ENCODE measurements at regions not wholly inside any gene's neighbourhood (a gene's known extent, or its start where the extent isn't known, plus 50 kb on each side); places are given as distances from the start of the nearest gene placed in this dataset.

GRCh38 chr2:161488131-161488699 lies 72.1 kb downstream of the TBR1 start:
- TF ChIP-seq, protein P1, sequence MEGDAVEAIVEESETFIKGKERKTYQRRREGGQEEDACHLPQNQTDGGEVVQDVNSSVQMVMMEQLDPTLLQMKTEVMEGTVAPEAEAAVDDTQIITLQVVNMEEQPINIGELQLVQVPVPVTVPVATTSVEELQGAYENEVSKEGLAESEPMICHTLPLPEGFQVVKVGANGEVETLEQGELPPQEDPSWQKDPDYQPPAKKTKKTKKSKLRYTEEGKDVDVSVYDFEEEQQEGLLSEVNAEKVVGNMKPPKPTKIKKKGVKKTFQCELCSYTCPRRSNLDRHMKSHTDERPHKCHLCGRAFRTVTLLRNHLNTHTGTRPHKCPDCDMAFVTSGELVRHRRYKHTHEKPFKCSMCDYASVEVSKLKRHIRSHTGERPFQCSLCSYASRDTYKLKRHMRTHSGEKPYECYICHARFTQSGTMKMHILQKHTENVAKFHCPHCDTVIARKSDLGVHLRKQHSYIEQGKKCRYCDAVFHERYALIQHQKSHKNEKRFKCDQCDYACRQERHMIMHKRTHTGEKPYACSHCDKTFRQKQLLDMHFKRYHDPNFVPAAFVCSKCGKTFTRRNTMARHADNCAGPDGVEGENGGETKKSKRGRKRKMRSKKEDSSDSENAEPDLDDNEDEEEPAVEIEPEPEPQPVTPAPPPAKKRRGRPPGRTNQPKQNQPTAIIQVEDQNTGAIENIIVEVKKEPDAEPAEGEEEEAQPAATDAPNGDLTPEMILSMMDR (conservative IDR thresholded peaks at IDR 0.05; ENCODE audit: low read depth, low read length): no peak
- TF ChIP-seq EZH2 (IDR thresholded peaks at IDR 0.05; ENCODE audit: low read length, unreplicated experiment) (no peak), EZH2phosphoT487 (IDR thresholded peaks at IDR 0.05; ENCODE audit: borderline replicate concordance, low read length) (no peak)
